Endodermal cell (in vitro differentiated cells): ENCODE measurements at regions not wholly inside any gene's neighbourhood (a gene's known extent, or its start where the extent isn't known, plus 50 kb on each side); places are given as distances from the start of the nearest gene placed in this dataset.

ENCODE experiments used
- DNase-seq: peaks from one replicate; pipeline ENCODE4 v3.0.0-alpha.2; 2017
- H3K27ac ChIP-seq: 2 replicates; pipeline ENCODE4 v1.5.1; 2013; ENCODE audit warnings: mild to moderate bottlenecking, low read depth, low read length, moderate library complexity
- H3K27me3 ChIP-seq: 2 replicates; pipeline ENCODE4 v1.6.1; 2013; ENCODE audit warnings: mild to moderate bottlenecking, low read length, moderate library complexity; ENCODE audit not compliant: insufficient read depth, control insufficient read depth, poor library complexity, severe bottlenecking
- H3K36me3 ChIP-seq: 2 replicates; pipeline ENCODE4 v1.7.0; 2013; ENCODE audit warnings: mild to moderate bottlenecking, low read length, moderate library complexity; ENCODE audit not compliant: control insufficient read depth, insufficient read depth
- H3K4me1 ChIP-seq: one replicate; pipeline ENCODE4 v1.7.0; 2013; ENCODE audit warnings: low read length; ENCODE audit not compliant: control insufficient read depth, insufficient read depth
- H3K4me3 ChIP-seq: 2 replicates; pipeline ENCODE4 v1.5.1; 2013; ENCODE audit warnings: mild to moderate bottlenecking, low read length, moderate library complexity
- H3K9ac ChIP-seq: 2 replicates; pipeline ENCODE4 v1.6.1; 2013; ENCODE audit warnings: mild to moderate bottlenecking, low read length, moderate library complexity; ENCODE audit not compliant: poor library complexity, severe bottlenecking; ENCODE audit errors: extremely low read depth
- H3K9me3 ChIP-seq: 2 replicates; pipeline ENCODE4 v1.6.1; 2013; ENCODE audit warnings: mild to moderate bottlenecking, low read length, moderate library complexity; ENCODE audit not compliant: control insufficient read depth
- H3K27ac Mint-ChIP-seq: 2 replicates; pipeline ENCODE4 v1.8.0; 2020; ENCODE audit warnings: mixed read lengths
- H3K27me3 Mint-ChIP-seq: 2 replicates; pipeline ENCODE4 v1.8.0; 2021; ENCODE audit warnings: mild to moderate bottlenecking, mixed read lengths; ENCODE audit not compliant: insufficient read depth
- H3K36me3 Mint-ChIP-seq: 2 replicates; pipeline ENCODE4 v1.8.0; 2020; ENCODE audit warnings: low read depth, mixed read lengths
- H3K4me1 Mint-ChIP-seq: 2 replicates; pipeline ENCODE4 v1.8.0; 2020; ENCODE audit warnings: mixed read lengths
- H3K4me3 Mint-ChIP-seq: 2 replicates; pipeline ENCODE4 v1.8.0; 2020; ENCODE audit warnings: mild to moderate bottlenecking, moderate library complexity, mixed read lengths
- H3K9me3 Mint-ChIP-seq: 2 replicates; pipeline ENCODE4 v1.8.0; 2020; ENCODE audit warnings: mild to moderate bottlenecking, mixed read lengths
- CTCF ChIP-seq: fragments of 200-600 bp; sonication (generic); conservative IDR thresholded peaks from 2 replicates; pipeline ENCODE4 v1.5.0; 2021; ENCODE audit warnings: antibody characterized with exemption, mild to moderate bottlenecking
- WGBS, 2 experiments: methylation state at CpG; one replicate each; pipeline versions ENCODE4 v1.1.5 to v1.1.7; 2013; ENCODE audit warnings: missing lambda C conversion rate in 2 of 2, mixed read lengths in 1 of 2; ENCODE audit not compliant: insufficient coverage in 1 of 2, insufficient read length in 1 of 2; 5-methylcytosine and 5-hydroxymethylcytosine counted together

GRCh38 chr12:46942579-46942978 lies 116.8 kb upstream of the SLC38A4 start:
- H3K4me1 Mint-ChIP-seq: no peaks in the 10 kb centered on the region
- H3K4me3 Mint-ChIP-seq: no peak overlapping the region
- no peaks in the 10 kb centered on the region for H3K36me3 ChIP-seq
- H3K4me3 ChIP-seq: no peak overlapping the region
- H3K9me3 ChIP-seq: no peaks in the 10 kb centered on the region
- no peaks in the 10 kb centered on the region for H3K27me3 Mint-ChIP-seq
- no peak for DNase-seq
- H3K36me3 Mint-ChIP-seq: no peaks in the 10 kb centered on the region
- no peak for TF ChIP-seq CTCF
- H3K9ac ChIP-seq: no peak overlapping the region
- H3K27ac Mint-ChIP-seq: no peak overlapping the region
- no peak overlapping the region for H3K27ac ChIP-seq
- H3K4me1 ChIP-seq: no peaks in the 10 kb centered on the region
- peaks cover 2% of the 10 kb centered on the region for H3K9me3 Mint-ChIP-seq
- H3K27me3 ChIP-seq: no peaks in the 10 kb centered on the region
- 90 to 100% methylated on average over 1 to 2 of the region's 2 CpGs for WGBS, 2 experiments

- H3K4me1 ChIP-seq: no peaks in the 10 kb centered on the region
- WGBS, 2 experiments: 82 to 100% methylated on average over 1 to 2 of the region's 2 CpGs
- no peaks in the 10 kb centered on the region for H3K36me3 ChIP-seq
- DNase-seq: no peak
- H3K4me3 Mint-ChIP-seq: no peak overlapping the region
- H3K9me3 ChIP-seq: no peaks in the 10 kb centered on the region
- H3K36me3 Mint-ChIP-seq: no peaks in the 10 kb centered on the region
- no peaks in the 10 kb centered on the region for H3K27me3 ChIP-seq
- H3K4me1 Mint-ChIP-seq: no peaks in the 10 kb centered on the region
- no peak overlapping the region for H3K9ac ChIP-seq
- no peak overlapping the region for H3K27ac Mint-ChIP-seq
- no peaks in the 10 kb centered on the region for H3K27me3 Mint-ChIP-seq
- H3K27ac ChIP-seq: no peak overlapping the region
- TF ChIP-seq CTCF: peak; percentile 39
- H3K9me3 Mint-ChIP-seq: peaks cover 2% of the 10 kb centered on the region
- no peak overlapping the region for H3K4me3 ChIP-seq
Observed at GRCh38 chr12:46944088-46944487, 118.3 kb upstream of the SLC38A4 start.

- H3K4me3 ChIP-seq: no peak overlapping the region
- no peaks in the 10 kb centered on the region for H3K9me3 ChIP-seq
- H3K9me3 Mint-ChIP-seq: peaks cover 2% of the 10 kb centered on the region
- H3K4me1 Mint-ChIP-seq: no peaks in the 10 kb centered on the region
- no peak for TF ChIP-seq CTCF
- no peaks in the 10 kb centered on the region for H3K4me1 ChIP-seq
- no peaks in the 10 kb centered on the region for H3K27me3 Mint-ChIP-seq
- H3K4me3 Mint-ChIP-seq: no peak overlapping the region
- no peak overlapping the region for H3K9ac ChIP-seq
- no peaks in the 10 kb centered on the region for H3K27me3 ChIP-seq
- no peaks in the 10 kb centered on the region for H3K36me3 ChIP-seq
- no peaks in the 10 kb centered on the region for H3K36me3 Mint-ChIP-seq
- 94 to 99% methylated on average over 2 to 4 of the region's 5 CpGs for WGBS, 2 experiments
- no peak overlapping the region for H3K27ac Mint-ChIP-seq
- no peak overlapping the region for H3K27ac ChIP-seq
- no peak for DNase-seq
Observed at GRCh38 chr12:46944771-46945170, 119.0 kb upstream of the SLC38A4 start.
